NT2/D1 (cell line): ENCODE measurements at regions not wholly inside any gene's neighbourhood (a gene's known extent, or its start where the extent isn't known, plus 50 kb on each side); places are given as distances from the start of the nearest gene placed in this dataset.

ENCODE experiments used
- SUZ12 ChIP-seq: IDR thresholded peaks from 2 replicates; pipeline ENCODE4 v1.6.1; 2011; ENCODE audit not compliant: insufficient read length, insufficient read depth; ENCODE audit errors: extremely low read depth
- ZNF274 ChIP-seq: IDR thresholded peaks from 2 replicates; pipeline ENCODE4 v1.6.1; 2011; ENCODE audit warnings: mild to moderate bottlenecking, low read depth, low read length

GRCh38 chr17:45700171-45701090 lies 83.7 kb upstream of the CRHR1 start:
- TF ChIP-seq ZNF274 (no peak), SUZ12 (no peak)
